A673 (cell line): ENCODE measurements at regions not wholly inside any gene's neighbourhood (a gene's known extent, or its start where the extent isn't known, plus 50 kb on each side); places are given as distances from the start of the nearest gene placed in this dataset.

Experiments used
- BruUV-seq: library from RNA; stranded (reverse); fragments of 400-500 nt; replicated peaks from 2 replicates; lab custom pipeline; 2021; lab: Mats Ljungman, UMichigan
- CTCF ChIA-PET: fragments of 300-600 bp; sonication (Branson Sonifier 250); formaldehyde crosslinking; loops from one replicate; lab custom pipeline; 2022; ENCODE audit warnings: antibody characterized with exemption; lab: Charles Lee
- POLR2A ChIA-PET: fragments of 300-600 bp; sonication (Branson Sonifier 250); formaldehyde crosslinking; loops from one replicate; lab custom pipeline; 2022; ENCODE audit warnings: antibody characterized with exemption; ENCODE audit not compliant: low non-redundant PET; lab: Charles Lee
- DNase-seq: peaks from one replicate; pipeline ENCODE4 v3.0.0-alpha.2; 2015; ENCODE audit warnings: low spot score
- H3K27ac ChIP-seq: fragments of 200-600 bp; sonication (generic); 2 replicates; pipeline ENCODE4 v1.5.1; 2016; ENCODE audit warnings: mixed run types, low read depth, mild to moderate bottlenecking, mixed read lengths, antibody characterized with exemption, low read length; ENCODE audit not compliant: poor library complexity, severe bottlenecking
- H3K27me3 ChIP-seq: fragments of 200-600 bp; sonication (generic); replicated peaks from 2 replicates; pipeline ENCODE4 v1.6.1; 2017; ENCODE audit warnings: mixed run types, low read depth, mild to moderate bottlenecking, mixed read lengths, antibody characterized with exemption, low read length; ENCODE audit not compliant: insufficient read depth, poor library complexity
- H3K36me3 ChIP-seq: fragments of 200-600 bp; sonication (generic); 2 replicates; pipeline ENCODE4 v1.6.1; 2016; ENCODE audit warnings: mixed run types, mild to moderate bottlenecking, mixed read lengths, antibody characterized with exemption, low read length; ENCODE audit not compliant: insufficient read depth, poor library complexity, severe bottlenecking
- H3K4me1 ChIP-seq: fragments of 200-600 bp; sonication (generic); 2 replicates; pipeline ENCODE4 v1.6.1; 2017; ENCODE audit warnings: mixed run types, mild to moderate bottlenecking, mixed read lengths, antibody characterized with exemption, low read length; ENCODE audit not compliant: insufficient read depth, poor library complexity, severe bottlenecking
- H3K4me3 ChIP-seq: fragments of 200-600 bp; sonication (generic); 2 replicates; pipeline ENCODE4 v1.5.1; 2016; ENCODE audit warnings: low read depth, mixed run types, mild to moderate bottlenecking, mixed read lengths, low read length; ENCODE audit not compliant: poor library complexity, severe bottlenecking
- H3K9me3 ChIP-seq: fragments of 200-600 bp; sonication (generic); 2 replicates; pipeline ENCODE4 v1.6.1; 2016; ENCODE audit warnings: mixed run types, low read depth, mild to moderate bottlenecking, mixed read lengths, antibody characterized with exemption, low read length; ENCODE audit not compliant: poor library complexity, severe bottlenecking
- EZH2 ChIP-seq: fragments of 200-600 bp; sonication (generic); IDR thresholded peaks from 2 replicates; pipeline ENCODE4 v1.6.1; 2017; ENCODE audit warnings: borderline replicate concordance, low read depth, mild to moderate bottlenecking, mixed read lengths, antibody characterized with exemption, low read length; ENCODE audit not compliant: poor library complexity, severe bottlenecking
- intact Hi-C: fragments of 100-400 bp; cut with micrococcal nuclease; formaldehyde crosslinking; loops from one replicate; pipeline ENCODE4 v1.10.0; 2022; ENCODE audit not compliant: unreplicated experiment
- TF ChIP-seq, protein P1 (sequence below): fragments of 300-800, 200-600 bp; sonication (generic); conservative IDR thresholded peaks from 2 replicates; pipeline ENCODE4 v1.5.1; 2017; ENCODE audit warnings: low read depth, mild to moderate bottlenecking, antibody characterized with exemption, low read length, moderate library complexity, mixed read lengths

DNA sequence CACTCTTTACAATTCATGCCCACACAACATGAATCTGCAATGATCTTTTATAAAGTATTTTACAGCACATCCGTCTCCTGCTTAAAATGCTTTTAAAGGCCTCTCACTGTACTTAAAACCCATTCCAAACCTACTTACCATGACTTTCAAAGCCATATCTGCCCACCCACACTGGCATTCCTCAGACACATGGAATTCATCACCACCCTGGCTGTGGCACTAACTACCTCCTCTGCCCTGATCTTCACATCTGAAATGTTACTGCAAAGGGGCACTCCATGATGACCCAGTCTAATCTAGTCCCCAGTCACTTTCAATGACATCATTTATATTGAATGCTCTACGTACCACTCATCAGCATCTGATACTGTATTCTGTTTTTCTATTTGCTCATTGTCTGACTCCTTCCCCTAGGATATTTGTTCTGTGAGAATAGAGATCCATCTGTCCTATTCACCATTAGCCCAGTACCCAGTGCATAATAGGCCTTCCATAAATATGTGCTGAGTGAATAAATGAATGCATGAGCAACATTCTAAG, 193.2 kb upstream of the KIF2A start:
- Histone ChIP-seq H3K9me3 (no peaks in the 10 kb centered on the region), H3K4me1 (no peaks in the 10 kb centered on the region), H3K27me3 (no peaks in the 10 kb centered on the region), H3K36me3 (no peaks in the 10 kb centered on the region), H3K4me3 (no peak overlapping the region), H3K27ac (no peak overlapping the region)
- TF ChIP-seq EZH2, result no peak
- DNase-seq, result peak; percentile 31
- intact Hi-C loops, result no loop called here
- CTCF ChIA-PET, result no interaction called here
- no TSS peak for BruUV-seq
- POLR2A ChIA-PET, result no interaction called here

DNA sequence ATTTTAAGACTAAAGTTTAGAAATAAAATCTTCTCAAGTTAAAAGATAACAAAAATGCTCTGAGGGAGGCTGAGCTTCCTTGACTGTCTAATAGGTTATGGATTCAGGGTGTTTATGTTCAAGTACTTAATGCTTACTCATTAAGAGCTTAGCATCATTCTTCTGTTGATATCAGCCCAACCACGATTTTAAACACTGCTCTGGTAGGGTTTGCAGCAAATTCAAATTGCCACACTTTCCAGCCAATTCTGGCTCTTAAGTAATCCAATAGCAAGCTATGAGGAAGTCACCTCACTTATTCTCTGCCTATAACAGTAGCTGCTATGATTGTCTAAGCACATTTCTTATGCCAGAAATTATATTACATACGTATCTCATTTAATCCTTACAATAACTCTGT, 191.0 kb upstream of the KIF2A start:
- DNase-seq, result peak; percentile 41
- no peaks in the 10 kb centered on the region for H3K36me3 ChIP-seq
- no peaks in the 10 kb centered on the region for H3K9me3 ChIP-seq
- H3K4me3 ChIP-seq, result no peak overlapping the region
- ChIA-PET POLR2A (no interaction called here), CTCF (interaction anchor here (1.0 kb wide), 1 partner anchor 28 kb away, joined by 3 read pairs; no protein-coding TSS in a partner anchor)
- H3K27ac ChIP-seq, result no peak overlapping the region
- TF ChIP-seq, protein P1, sequence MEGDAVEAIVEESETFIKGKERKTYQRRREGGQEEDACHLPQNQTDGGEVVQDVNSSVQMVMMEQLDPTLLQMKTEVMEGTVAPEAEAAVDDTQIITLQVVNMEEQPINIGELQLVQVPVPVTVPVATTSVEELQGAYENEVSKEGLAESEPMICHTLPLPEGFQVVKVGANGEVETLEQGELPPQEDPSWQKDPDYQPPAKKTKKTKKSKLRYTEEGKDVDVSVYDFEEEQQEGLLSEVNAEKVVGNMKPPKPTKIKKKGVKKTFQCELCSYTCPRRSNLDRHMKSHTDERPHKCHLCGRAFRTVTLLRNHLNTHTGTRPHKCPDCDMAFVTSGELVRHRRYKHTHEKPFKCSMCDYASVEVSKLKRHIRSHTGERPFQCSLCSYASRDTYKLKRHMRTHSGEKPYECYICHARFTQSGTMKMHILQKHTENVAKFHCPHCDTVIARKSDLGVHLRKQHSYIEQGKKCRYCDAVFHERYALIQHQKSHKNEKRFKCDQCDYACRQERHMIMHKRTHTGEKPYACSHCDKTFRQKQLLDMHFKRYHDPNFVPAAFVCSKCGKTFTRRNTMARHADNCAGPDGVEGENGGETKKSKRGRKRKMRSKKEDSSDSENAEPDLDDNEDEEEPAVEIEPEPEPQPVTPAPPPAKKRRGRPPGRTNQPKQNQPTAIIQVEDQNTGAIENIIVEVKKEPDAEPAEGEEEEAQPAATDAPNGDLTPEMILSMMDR, result no peak
- TF ChIP-seq EZH2, result no peak
- no peaks in the 10 kb centered on the region for H3K4me1 ChIP-seq
- no TSS peak for BruUV-seq
- H3K27me3 ChIP-seq, result no peaks in the 10 kb centered on the region
- intact Hi-C loops, result no loop called here

DNA sequence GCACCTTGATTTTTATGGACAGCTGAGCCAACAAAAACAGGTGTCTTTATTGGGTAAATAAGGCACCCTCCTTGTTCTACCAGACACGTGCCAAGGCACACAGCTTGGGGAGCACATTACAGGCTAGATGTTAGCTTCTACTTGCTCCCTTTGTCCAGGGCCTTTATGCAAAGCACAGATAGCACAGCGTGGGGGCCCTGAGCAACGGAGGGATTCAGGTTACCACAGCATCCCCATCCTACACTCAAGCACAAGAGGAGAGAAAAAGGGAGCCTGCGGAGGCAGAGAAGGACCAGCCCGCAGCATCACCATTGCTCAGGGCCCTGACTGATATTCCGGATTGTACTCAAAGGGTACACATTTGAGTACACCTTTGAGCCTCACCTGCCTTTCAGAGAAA, 181.7 kb upstream of the KIF2A start:
- H3K4me3 ChIP-seq, result no peak overlapping the region
- POLR2A ChIA-PET, result no interaction called here
- TF ChIP-seq EZH2, result no peak
- TF ChIP-seq, protein P1, result no peak
- no peaks in the 10 kb centered on the region for H3K4me1 ChIP-seq
- H3K27ac ChIP-seq, result no peak overlapping the region
- H3K9me3 ChIP-seq, result no peaks in the 10 kb centered on the region
- no TSS peak for BruUV-seq
- DNase-seq, result no peak
- intact Hi-C loops, result no loop called here
- no peaks in the 10 kb centered on the region for H3K36me3 ChIP-seq
- CTCF ChIA-PET, result no interaction called here
- H3K27me3 ChIP-seq, result no peaks in the 10 kb centered on the region

- H3K9me3 ChIP-seq, result no peaks in the 10 kb centered on the region
- H3K27me3 ChIP-seq, result no peaks in the 10 kb centered on the region
- no peaks in the 10 kb centered on the region for H3K4me1 ChIP-seq
- BruUV-seq, result no TSS peak
- TF ChIP-seq, protein P1, result no peak
- TF ChIP-seq EZH2, result no peak
- no peaks in the 10 kb centered on the region for H3K36me3 ChIP-seq
- intact Hi-C loops, result no loop called here
- no peak overlapping the region for H3K4me3 ChIP-seq
- no peak for DNase-seq
- ChIA-PET POLR2A (interaction anchor here (0.6 kb wide), 1 partner anchor 1252 kb away, joined by 3 read pairs; no protein-coding TSS in a partner anchor), CTCF (no interaction called here)
- no peak overlapping the region for H3K27ac ChIP-seq
Measured at GRCh38 chr5:62126090-62126489, 179.9 kb upstream of the KIF2A start.
